NCI-H2227 (cell line): ENCODE measurements at regions not wholly inside any gene's neighbourhood (a gene's known extent, or its start where the extent isn't known, plus 50 kb on each side); places are given as distances from the start of the nearest gene placed in this dataset.

Experiments used
- DNase-seq: peaks from one replicate; lab custom pipeline; 2025; ENCODE audit not compliant: unreplicated experiment; lab: John Stamatoyannopoulos, UW

DNA sequence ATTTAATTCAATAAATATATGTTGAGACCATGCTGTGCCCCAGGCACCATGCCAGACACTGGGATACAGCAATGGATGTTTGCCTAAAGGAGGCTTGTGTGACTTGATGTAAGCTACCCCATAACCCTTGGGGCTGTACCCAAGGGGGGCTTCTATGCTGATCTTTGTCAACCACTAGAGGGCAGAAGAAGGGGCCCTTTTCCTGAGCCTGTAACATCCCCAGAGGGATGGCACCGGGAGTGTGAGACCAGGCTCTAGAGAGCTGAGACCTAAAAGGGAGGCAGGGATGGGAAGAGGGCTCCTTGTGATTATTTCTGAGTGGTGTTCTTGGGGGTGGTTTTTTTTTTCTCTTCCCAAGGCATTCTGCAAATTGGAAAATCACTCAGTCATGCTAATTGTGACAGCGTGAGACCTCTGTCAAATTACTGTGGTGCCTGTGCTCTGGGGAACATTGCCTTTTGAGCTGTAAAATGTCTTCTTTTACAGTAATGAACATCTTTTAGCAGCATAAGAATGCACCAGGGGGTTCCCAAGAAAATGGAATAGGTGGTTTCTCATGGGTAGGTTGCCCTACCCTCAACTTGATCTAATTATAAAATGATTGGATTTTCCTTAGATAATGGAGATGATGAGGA is 138.7 kb upstream of the SLC24A3 start:
- no peak for DNase-seq

DNA sequence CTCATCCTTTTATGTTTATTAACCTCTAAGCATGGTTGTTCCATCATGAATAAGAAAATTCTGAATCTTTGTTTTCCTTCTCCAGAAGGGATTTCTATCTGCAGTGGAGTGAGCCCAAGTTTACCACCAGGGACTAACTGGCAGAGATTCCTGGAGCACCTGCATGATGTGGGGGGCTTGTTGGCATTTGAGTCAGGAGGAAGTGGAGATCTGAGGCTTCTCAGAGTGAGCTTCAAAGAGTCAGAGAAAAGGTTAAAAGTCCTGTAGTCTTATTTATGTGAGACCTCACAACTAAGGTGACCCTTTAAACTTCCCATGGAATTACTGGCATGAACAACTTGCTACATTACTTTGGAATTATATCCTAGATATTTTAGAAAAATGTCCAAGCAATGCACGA is 138.1 kb upstream of the SLC24A3 start:
- DNase-seq = no peak

DNA sequence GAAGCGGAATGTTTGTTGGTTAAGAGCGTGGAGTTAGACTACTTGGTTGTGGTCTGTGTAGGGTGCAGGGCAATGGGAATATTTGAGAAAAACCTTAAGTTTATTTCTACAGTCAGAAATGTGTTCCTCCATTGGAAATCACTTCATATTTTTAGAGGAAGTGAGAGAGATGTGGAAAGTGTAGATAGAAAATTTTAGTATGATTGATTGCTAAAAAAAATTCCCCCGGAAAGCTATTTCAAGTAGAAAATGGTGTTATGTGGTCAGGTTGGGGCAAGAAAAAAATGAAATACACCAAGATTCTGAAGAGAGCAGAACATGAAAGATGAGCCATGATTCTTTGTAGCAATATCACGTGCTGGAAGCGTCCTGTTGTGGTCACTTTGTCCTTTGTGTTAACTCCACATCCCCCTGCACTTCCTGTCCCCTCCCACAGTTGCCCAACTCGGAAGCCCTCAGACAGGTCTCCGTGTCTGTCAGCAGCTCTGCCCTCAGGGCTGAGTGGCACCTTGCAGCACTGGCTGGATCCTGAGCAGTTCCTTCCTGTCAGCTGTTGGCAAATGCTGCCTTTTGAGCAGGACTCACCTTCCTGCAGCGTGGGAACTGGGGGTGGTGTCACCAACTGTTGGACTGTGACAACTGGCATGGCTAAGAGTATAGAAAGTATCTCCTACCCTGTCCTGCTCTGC is 137.5 kb upstream of the SLC24A3 start:
- DNase-seq = no peak

DNA sequence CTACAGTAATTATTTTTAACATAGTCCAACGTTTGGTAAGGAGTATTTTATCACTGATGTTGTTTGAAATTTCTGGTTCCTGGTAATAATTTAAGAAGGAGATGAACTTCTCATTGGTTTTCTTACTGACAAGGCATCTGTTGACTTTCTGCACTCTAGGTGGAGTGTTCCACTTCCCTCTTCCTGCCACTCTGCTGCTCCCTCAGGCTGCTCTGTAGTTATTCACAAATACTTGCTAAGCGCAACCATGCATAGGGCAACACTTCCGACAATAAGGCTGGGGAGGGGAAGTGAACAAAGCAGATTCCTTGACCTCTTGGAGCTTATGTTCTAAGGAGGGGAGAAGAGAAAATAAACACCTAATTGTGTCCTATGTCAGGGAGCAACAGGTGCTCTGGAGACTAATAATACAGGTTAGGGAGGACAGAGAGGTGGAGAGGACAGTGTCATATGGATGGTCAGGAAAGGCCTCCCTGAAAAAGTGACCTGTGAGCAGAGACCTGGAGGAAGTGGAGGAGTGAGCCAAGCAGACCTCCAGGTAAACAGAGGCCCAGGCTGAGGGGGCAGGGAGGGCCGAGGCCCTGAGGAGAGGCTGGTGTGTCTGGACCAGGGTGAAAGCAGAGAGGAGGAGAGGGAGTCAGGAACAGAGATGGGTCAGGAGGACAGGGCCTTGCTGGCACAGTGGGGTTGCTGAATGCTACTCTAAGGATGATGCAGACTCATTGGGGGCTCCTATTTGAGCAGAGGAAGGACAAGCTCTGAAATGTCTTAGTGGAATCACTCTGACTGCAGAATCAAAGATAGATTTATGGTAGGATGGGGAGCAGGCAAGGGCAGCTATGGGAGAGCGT is 134.8 kb upstream of the SLC24A3 start:
- DNase-seq = no peak

DNA sequence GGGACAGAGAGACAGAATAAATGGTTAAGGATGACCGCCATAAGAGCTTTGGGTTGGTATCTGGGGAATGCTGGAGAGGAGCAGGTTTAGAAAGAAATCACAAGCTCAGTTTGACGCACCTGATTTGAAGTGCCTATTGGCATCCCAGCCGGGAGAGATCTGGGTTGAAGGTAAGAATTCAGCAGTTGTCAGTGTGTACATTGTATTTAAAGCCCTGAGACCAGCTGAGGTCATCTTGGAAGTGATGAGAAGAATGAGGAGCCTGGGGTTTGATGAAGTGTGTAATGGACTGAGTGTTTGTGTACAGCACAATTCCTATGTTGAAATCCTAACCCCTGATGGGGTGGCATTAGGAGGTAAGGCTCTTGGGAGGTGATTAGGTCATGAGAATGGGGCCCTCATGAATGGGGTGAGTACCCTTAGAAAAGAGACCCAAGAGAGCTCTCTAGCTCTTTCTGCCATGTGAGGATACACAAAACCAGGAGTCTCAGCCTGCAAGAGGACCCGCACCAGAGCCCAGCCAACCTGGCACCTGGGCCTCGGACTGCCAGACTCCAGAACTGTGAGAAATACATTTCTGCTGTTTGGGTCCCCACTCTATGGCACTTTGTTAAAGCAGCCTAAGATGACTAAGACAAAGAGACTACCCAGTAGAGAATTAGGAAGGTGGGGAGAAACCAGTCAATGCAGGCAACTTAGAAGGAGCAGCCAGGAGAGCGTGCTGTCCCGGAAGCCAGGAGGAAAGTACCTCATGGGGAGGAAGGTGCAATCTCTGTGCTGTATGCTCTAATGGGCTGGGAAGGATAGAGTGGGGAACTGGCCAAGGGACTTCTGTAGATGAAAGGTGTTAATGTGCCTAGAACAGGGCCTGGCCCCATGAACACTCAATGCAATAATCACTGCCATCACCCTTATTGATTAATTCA is 133.7 kb upstream of the SLC24A3 start:
- no peak for DNase-seq

DNA sequence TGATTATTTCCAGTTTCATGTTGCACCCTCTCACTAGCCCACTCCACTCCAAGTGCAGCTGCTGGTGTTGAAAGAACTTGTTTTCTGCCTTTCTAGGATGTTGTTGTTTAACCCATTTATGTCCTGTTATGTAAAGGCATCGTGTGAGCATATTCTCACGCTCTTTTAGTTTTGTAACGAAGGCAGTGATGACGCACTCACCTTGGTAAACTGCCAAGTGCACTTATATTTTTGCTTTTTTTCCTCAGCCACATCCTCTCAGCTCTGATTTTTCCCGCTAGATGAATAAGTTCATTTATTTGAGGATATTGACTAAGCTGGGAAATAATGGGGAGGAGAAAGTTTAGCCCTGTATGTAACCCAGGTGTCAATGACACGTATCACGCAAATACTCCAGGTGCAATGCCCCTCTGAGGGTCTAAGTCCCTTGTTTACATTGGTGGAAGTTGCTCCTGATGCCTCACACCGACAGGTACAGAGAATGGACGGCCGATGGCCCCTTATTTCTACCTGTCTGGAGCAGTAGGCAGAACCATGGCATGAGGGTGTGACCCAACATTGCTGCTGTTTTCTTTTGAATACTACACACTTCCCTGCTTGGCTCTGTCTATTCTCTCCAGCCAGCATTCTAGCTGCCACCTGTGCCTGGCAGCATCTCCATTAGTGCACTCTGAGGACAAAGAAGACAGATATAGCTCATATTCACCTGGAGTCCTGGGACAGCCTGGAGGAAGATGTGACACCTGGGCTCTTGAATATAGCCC is 132.7 kb upstream of the SLC24A3 start:
- no peak for DNase-seq

DNA sequence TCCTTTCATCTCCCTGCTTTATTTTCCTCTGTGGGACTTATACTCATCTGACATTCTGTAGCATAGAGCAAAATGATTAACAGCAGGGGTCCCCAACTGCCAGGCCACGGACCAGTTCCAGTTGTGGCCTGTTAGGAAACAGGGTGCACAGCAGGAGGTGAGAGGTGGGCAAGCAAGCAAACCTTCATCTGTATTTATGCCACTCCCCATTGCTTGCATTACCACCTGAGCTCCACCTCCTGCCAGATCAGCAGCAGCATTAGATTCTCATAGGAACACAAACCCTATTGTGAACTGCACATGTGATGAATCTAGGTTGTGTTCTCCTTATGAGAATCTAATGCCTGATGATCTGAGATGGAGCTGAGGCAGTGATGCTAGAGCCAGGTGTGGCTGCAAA is 130.5 kb upstream of the SLC24A3 start:
- DNase-seq = no peak

DNA sequence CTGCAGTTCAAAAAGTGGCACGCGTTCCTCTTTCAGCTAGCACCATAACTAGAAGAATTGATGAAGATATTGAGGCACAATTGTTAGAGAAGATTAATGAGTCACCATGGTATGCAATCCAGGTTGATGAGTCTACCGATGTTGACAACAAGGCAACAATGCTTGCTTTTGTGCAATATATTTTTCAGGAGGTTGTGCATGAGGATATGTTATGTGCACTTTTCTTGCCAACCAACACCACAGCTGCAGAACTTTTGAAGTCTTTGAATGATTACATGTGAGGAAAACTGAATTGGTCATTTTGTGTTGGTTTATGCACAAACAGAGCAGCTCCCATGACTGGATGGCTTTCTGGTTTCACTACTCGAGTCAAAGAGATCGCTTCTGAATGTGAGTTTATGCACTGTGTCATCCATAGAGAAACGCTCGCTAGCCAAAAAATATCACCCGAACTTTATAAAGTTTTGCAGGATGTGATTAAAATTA is 129.3 kb upstream of the SLC24A3 start:
- no peak for DNase-seq

DNA sequence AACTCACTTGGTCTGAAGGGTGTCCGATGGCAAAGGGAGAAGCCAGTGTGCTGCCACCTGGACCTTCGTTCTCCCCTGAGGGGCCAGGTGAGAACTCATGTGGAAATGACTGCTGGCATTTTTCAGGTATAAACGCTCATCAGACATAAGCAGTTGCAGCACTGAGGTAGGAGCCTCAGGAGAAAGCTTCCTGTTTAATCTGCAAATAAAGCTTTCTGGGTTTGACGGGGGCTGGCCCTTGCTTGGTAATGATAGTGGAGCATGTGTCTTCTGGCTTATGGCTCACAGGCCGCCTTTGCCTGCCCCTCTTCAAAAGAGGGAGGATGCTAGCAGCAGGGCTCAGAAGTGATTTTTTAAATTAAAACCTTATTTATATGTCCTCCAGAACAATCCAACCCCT is 122.1 kb upstream of the SLC24A3 start:
- no peak for DNase-seq

DNA sequence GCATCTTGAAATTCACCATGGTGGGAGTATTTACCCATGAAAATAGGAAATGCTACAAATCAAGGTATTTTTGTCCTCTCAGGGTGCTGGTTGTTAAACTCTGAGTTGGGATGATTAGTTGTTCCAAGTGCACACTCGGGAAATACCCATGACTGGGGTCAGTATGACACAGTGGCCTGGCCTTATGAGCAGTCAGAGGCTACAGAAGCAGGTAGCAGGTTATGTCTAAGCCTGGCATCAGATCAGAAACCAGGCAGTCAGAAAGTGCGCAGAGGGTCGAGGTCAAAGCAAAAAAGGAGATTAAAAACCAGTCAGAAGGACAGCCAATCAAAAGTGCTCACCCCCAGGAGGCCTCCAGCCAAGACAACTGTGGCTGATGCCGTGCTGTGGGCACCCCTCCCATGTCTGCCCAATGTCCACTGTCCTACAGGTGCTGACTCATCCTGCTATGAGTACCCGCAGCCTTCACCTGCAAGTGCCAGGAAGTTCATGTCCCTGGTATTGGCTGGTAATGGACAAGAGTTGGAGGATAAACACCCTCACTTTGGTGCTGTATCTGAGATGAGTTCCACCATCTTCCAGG is 117.4 kb upstream of the SLC24A3 start:
- no peak for DNase-seq

DNA sequence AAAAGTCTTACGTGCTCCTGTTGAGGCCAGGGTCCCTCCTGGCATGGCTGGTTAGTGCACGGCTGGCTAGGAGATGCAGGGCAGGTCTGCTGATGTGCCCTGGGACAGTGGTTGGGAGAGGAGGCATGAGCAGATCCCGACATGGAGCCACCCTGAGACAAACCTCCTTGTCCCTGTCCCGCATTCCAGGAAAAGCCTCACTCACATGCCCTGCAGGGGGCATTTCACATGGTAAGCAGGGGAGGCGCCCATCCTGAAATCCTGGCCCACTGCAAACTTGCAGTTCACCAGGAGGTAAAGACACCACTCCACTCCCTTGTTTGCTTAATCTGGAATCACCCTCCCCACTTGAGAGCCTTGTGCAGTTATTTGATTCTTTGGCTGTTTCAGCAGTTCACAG is 116.7 kb upstream of the SLC24A3 start:
- DNase-seq = no peak

DNA sequence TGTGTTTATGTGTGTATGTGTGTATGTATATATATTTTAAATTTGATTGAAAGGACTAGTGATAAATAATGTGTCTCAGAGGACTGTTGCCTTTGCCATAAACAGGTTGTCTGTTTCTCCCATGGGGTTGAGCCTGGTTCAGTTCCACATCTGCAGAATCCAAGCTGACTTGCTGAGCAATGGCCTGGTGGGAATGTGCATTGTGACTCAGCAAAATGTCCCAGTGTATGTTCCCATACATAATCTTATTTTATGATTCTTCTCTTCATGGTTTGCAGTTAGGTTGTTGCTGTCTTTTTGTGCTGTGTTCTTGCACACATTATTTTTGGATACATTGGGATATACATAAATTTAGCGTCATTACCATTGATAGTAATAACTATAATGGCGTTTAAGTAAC is 115.6 kb upstream of the SLC24A3 start:
- no peak for DNase-seq

DNA sequence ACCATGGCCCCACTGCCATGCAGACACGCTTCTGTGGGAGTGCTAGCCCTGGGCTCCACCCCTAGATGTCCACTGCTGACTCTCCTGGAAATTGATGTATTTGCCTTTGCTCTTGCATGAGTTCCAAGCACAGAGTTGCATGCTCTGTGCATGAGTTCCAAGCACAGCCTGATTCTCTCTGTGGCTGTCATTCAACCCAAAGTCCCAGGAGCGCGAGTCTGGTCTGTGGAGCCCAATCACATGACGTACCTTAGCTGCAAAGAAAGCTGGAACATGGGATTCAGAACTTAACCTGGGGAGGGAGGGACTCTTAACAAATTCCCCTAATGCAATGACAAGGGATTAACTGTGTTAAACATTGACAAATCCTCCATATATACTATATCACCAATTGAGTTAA is 114.3 kb upstream of the SLC24A3 start:
- no peak for DNase-seq

DNA sequence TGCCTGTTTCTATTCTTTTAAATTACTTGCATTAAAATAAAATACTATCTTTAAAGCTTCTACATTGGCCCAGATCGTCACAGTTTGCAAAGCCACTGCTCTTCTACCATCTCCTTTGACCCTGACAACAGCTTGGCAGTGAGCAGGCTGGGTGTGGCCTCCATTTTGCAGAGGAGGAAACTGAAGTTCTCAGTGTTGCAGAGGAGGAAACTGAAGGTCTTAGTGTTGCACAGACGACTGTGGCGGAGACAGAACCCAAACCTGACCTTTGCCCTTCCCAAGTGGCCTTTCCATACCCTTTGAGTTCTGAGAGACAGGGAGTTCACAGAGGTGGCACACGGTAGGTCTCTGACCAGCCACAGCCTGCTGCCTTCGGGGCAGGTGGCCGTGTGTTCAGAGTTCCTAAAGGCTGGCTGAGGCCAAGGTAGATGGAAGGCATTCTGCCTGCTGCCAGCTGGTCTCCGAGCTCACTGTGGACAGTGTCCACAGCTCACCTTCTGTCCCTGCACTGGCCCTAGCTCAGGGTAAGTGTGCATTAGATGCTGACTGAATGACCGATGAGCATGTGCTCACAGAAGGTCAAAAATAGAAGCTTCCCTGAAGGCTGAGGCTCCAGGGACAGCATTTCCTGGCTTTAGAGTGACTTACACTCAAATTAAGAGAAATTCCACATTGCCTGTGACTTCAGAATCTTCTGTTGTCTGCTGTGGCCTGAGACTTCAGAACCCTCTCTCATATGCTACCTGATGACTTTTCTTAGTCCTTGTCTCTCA is 113.5 kb upstream of the SLC24A3 start:
- DNase-seq = no peak

DNA sequence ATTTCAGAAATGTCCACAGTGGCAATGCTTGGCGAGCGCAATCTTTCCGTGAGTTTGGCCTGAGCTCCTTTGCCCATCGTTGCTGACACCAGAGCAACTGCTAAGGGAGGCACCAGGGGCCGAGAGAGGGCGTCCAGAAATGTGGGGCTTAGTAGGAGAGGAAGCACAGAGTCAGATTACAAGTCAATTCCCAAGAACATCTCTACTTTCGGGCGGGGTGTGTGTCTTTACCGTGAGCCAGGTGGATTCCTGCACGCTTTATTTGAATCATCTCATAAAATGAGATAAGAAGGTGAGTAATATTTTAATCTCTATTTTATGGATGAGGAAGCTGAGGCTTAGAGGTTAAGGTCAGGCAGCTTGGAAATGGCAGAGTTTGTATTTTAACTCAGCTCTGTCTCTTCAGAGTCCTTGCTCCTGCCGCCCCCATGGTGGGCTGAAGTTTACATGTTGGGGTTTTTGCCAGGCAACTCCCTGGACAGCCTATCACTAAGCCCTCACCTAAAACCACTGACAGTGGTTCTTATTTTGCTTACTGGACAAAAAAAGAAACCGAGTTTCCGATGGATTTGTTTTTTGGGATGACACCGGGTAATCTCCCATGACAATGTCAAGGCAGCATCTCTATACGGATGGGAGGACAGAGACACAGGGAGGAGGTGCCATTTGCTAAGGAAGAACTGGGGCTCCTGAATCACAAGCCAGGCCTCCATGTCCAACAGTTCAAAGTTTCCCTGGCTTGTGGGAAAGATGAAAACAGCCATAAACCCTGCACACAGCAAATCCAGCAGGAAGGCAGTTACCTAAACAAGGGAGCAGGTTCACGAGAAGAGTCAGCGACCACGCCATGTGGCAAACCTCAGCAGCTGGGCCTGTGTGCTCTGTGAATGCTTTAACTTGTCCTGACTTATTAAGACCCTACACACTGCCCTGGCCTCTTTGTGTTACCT is 112.6 kb upstream of the SLC24A3 start:
- no peak for DNase-seq

DNA sequence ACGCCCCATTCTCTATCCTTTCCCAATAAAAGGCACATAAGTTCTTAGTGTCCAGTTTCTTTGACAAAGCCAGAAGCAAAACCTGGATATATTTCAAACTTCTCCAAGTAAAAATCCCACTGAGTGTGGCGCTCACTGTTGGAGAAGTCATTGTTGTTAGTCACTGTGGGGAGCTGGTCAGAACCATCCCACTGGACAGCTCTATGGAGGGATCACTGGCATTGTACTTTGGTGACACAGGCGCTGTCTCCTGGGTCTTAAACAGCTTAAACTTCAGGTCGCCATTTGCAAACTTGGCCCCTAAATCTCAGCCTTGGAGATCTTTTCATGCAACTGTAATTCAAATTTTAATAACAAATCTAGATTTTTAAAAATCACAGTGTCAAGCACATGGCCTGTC is 111.5 kb upstream of the SLC24A3 start:
- no peak for DNase-seq

DNA sequence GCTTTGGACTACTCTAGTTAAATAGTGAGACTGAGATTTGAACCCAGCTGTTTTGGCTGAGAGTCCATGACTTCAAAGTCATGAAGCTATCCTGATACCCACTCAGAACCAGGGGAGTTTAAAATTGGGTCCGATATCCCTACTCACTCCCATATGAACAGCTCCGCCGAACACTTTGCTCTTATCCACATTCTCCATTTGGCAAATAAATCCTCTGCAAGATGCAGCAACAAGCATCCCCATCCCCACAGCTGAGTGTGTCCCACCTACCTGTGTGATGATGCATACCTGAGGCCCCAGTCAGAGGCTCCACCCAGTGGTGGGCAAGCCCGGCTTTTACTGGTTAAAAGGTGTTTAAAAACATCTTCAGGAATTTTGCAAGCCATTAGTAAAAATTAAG is 108.3 kb upstream of the SLC24A3 start:
- no peak for DNase-seq

DNA sequence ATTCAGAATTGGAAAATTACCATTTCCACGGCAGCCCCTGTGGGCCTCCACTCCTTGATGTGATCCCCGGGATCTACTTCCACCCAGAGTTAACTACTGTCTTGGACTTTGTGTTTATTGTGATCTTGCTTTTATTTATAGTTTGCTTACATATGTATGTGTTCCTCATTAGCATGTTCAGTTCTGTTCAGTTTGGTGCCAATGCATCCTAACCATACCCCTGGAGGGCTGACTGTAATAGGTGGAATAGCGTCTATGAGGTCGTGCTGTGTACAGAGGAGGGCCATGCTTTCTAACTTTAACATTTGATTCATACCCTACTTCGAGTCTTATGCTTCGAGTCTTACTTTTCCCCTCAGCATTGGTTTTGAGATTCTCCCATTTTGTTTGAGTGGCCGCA is 104.3 kb upstream of the SLC24A3 start:
- no peak for DNase-seq
